HG02885 (cell line): ENCODE measurements at regions not wholly inside any gene's neighbourhood (a gene's known extent, or its start where the extent isn't known, plus 50 kb on each side); places are given as distances from the start of the nearest gene placed in this dataset.
"Not testable (repeated sequence)": the region's sequence is repeated elsewhere in the genome, so short reads cannot be mapped to it uniquely, and the experiment has no call there.

Experiments
- ATAC-seq: cut with Tn5 transposase; IDR thresholded peaks from one replicate; pipeline ENCODE4 v1.9.1; 2021; ENCODE audit warnings: mild to moderate bottlenecking; ENCODE audit not compliant: unreplicated experiment, poor library complexity

DNA sequence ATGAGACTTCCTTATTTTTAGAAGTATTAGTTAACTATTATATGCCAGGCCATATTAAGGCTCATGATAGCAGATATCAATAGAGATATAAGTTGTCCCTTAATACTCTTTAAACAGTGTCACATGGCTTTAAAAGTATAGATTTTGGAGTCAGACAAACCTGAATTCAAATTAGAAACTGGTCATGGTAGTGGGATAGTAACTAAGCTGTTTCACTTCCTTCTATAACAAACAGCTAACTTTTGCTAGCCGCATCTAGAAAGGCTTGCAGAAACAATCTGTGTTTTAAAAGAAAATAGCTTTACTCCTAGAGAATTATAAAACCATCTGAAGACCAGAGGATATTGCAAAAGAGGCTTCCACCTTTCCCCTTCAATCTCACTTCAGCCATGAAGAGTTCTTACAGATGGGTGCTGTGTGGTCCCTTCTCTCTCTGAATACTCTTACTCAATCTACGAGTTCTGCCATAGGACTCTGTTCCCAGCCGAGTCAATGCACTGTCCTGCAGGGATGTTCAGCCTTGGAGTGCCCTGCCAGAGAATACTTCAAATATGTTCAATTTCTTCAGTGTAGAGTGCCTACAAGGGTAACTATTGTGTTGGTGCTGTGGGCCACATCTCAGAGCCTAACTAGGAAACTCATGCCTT lies 810.2 kb downstream of the EFNA5 start:
- no peak for ATAC-seq

DNA sequence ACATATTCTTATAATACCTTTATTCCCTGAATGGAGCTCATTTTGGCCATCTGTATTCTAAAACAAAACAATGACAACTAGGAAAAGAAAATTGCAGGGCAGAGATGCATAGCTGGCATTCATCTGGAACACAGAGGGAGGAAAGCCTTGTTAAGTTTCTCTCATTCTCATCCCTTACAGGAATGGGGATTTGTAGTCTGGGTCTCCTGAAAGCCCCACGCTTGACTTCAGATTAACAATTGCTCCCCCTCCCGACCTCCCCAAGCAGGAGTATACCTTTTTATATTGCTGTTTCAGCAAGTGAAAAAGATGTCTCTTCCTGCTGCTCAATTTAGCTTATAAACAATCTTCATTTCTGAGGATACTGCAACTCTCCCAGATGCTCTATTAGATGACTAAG lies 812.1 kb downstream of the EFNA5 start:
- no peak for ATAC-seq

DNA sequence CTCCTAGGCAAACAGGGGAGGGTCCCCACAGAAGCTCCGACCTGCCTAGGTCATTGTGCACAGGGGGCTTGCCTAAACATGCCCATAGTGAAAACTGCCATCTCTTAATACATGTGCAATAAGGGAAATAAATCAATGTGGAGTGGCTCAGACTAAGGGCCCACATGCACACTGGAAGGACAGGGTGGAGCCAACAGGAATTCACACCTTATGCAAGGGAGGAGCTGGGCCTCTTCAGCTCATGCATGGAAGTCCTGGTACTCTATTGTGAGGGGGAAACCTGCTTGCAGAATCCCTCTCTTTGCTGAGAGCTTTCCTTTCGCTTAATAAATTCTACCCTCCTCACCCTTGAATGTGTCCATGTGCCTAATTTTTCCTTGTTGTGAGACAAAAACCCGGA lies 815.8 kb downstream of the EFNA5 start:
- ATAC-seq: no peak

DNA sequence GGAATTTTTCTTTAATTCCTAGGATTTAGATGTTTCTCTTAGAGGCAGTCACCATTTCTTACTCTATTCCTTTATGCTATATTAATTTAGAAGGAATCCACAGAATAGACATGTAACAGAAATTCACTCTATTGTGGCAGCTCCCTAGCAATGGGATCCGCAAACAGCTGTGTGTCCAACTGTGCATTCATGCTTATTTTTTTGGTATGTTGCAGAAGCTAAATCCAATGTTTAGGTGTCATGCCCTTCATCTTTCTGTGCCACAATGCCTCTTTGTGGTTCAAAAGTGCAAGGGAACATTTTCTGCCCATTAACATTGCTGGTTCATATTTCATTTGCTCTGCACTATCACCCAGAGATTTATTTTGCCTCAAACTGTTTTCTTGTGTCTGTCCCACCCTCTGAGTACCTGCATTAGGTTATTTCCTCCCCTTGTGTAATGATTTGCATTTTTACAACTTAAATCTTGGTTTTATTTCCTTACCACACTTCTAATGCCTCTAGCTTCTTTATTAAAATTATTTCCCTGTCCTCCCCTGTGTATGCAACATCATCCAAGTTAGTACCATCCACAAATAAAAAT lies 816.5 kb downstream of the EFNA5 start:
- no peak for ATAC-seq

- no peak for ATAC-seq
These were observed 817.5 kb downstream of the EFNA5 start for GRCh38 chr5:106853266-106853665.

- ATAC-seq: no peak
These were observed 821.5 kb downstream of the EFNA5 start for GRCh38 chr5:106849266-106849665.

GRCh38 chr5:106843812-106844416 lies 826.8 kb downstream of the EFNA5 start:
- ATAC-seq: no peak

DNA sequence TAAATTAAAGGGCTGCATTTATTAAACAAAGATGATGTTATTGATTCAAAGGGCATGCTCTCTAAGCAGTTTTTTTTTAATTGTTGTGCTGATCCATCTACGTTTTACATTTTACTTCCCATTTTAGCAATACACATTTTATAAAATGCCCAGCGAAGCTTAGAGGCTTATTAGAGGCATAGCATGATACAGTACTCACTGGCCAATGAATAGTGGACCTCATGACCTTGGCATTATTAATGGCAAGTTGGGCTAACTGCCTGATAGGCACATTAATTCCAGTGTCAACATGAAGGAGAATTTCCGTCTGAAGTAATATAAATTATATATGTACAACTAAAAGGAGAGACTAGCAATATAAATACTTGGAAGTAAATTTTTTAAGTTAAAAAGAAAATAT lies 837.2 kb downstream of the EFNA5 start:
- ATAC-seq: no peak

GRCh38 chr5:106827061-106827460 lies 843.7 kb downstream of the EFNA5 start:
- no peak for ATAC-seq

- ATAC-seq: no peak
These were observed 845.4 kb downstream of the EFNA5 start for GRCh38 chr5:106825374-106825773.

- no peak for ATAC-seq
These were observed 847.9 kb downstream of the EFNA5 start for GRCh38 chr5:106822851-106823250.

DNA sequence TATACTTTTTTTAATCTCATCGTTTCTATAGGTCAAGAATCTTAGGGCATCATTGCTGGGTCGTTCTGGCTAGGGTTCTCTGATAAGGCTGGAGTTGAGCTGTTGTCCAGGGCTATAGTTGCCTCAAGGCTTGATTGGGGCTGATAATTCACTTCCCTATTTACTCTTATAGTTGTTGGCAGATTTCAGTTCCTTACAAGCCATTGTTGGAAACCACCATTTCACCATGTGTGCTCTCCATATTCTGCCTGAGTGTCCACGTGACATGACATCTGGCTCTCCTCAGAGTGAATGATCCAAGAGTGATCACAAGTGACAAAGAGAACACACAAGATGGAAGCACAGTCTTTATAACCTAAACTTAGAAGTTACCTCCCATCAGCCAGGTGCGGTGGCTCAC lies 852.2 kb downstream of the EFNA5 start:
- no peak for ATAC-seq

GRCh38 chr5:106814961-106815360 lies 855.8 kb downstream of the EFNA5 start:
- no peak for ATAC-seq

- ATAC-seq: no peak
These were observed 869.2 kb downstream of the EFNA5 start for GRCh38 chr5:106801554-106801953.

DNA sequence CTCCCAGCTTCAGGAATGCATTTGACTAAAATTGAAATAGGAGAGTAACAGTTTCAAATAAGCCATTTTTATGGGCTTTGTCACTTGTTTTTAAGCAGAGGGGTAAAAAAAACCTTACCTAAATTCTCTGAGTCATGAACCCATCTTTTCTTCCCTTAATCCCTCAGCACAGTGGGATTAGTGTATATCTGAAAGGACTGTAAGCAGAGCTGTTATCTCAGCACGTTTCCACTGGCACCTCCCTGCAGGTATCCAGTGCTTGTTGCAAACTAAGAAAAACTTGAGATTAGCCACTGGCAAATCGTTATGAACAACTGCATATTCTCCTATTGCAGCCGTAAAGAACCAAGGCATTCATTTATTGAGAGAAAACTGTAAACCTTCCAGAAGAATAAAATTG lies 872.7 kb downstream of the EFNA5 start:
- ATAC-seq: no peak

GRCh38 chr5:106796081-106796480 lies 874.7 kb downstream of the EFNA5 start:
- ATAC-seq: no peak

GRCh38 chr5:106784846-106785245 lies 885.9 kb downstream of the EFNA5 start:
- no peak for ATAC-seq

- no peak for ATAC-seq
These were observed 890.4 kb downstream of the EFNA5 start for GRCh38 chr5:106780355-106780754.

GRCh38 chr5:106776515-106776914 lies 894.2 kb downstream of the EFNA5 start:
- not testable (repeated sequence) for ATAC-seq

DNA sequence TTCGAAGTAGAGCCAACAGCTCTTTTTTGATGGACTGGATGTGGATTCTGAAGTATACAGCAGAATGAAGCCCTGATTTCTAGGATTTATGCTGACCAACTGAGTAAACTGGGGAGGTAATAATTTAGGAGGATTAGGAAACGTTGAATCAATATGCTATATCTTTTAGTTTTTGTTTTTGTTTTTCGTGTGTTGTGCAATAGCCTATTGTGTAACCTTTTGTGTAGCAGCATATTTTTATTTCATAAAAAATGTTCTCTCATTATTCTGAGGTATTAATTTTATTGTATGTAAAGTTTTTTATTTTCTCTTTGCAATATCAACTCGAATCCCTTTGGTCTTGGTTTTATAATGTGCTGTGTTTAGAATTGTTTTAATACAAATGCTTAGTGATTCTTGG lies 902.3 kb downstream of the EFNA5 start:
- no peak for ATAC-seq

DNA sequence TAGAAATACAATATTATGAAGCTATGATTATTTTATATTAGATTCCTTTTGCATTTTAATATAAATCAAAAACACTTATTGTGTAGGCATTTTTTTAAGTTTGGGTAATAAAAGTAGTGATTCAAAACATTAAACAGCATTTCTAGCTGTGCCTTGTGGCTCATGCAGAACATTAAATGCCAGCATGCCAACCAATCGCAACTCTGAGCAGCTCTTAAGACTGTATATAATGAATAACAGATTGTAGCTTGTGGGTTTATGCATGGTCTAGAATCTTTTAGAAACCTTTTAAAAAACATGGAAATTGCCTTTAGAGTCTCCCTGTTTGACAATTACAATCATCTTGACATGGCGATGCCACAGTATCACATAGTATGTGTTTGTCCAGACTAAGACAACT lies 903.8 kb downstream of the EFNA5 start:
- no peak for ATAC-seq

GRCh38 chr5:106759581-106759980 lies 911.2 kb downstream of the EFNA5 start:
- ATAC-seq: no peak
